CD4-positive, alpha-beta T cell (primary cell): ENCODE measurements at regions not wholly inside any gene's neighbourhood (a gene's known extent, or its start where the extent isn't known, plus 50 kb on each side); places are given as distances from the start of the nearest gene placed in this dataset.

ENCODE experiments used
- ATAC-seq: fragments of 200-7000 bp; cut with Tn5 transposase; one replicate; pipeline ENCODE4 v1.10.0; 2022; ENCODE audit warnings: mild to moderate bottlenecking; ENCODE audit not compliant: poor library complexity
- CTCF ChIA-PET: fragments of 350-600 bp; sonication (Branson Sonifier 250); formaldehyde crosslinking; loops from one replicate; lab custom pipeline; 2021; ENCODE audit warnings: antibody characterized with exemption, inconsistent platforms; lab: Charles Lee
- POLR2A ChIA-PET: fragments of 350-600 bp; sonication (Branson Sonifier 250); formaldehyde crosslinking; loops from one replicate; lab custom pipeline; 2021; ENCODE audit warnings: antibody characterized with exemption, inconsistent platforms; lab: Charles Lee
- DNase-seq, 14 experiments: peaks; one replicate each; pipeline ENCODE4 v3.0.0-alpha.2; 2013 to 2020; ENCODE audit warnings: mixed read lengths in 2 of 14
- H3K27ac ChIP-seq, 2 donors: one replicate each; pipeline versions ENCODE4 v1.5.1 to v1.7.0; 2013; ENCODE audit warnings: low read length in 2 of 2, low read depth in 1 of 2, mild to moderate bottlenecking in 1 of 2
- H3K27me3 ChIP-seq, 2 experiments: 1 replicate in 1 of 2; 2 replicates in 1 of 2; pipeline versions ENCODE4 v1.6.1 to v1.7.0; 2013; ENCODE audit warnings: low read length in 2 of 2, control low read depth in 1 of 2, mild to moderate bottlenecking in 1 of 2, moderate library complexity in 1 of 2; ENCODE audit not compliant: insufficient read depth in 2 of 2, control insufficient read depth in 1 of 2
- H3K36me3 ChIP-seq: one replicate; pipeline ENCODE4 v1.6.1; 2013; ENCODE audit warnings: low read length, control low read depth; ENCODE audit not compliant: insufficient read depth
- H3K4me1 ChIP-seq: one replicate; pipeline ENCODE4 v1.6.1; 2013; ENCODE audit warnings: low read length, control low read depth; ENCODE audit not compliant: insufficient read depth
- H3K4me3 ChIP-seq: one replicate; pipeline ENCODE4 v1.5.1; 2013; ENCODE audit warnings: mild to moderate bottlenecking, low read length, moderate library complexity
- H3K9me3 ChIP-seq, 2 experiments: 1 replicate in 1 of 2; 2 replicates in 1 of 2; pipeline versions ENCODE4 v1.6.1 to v1.7.0; 2013; ENCODE audit warnings: low read length in 2 of 2, mild to moderate bottlenecking in 2 of 2, control low read depth in 1 of 2, moderate library complexity in 1 of 2; ENCODE audit not compliant: control insufficient read depth in 1 of 2, insufficient read depth in 1 of 2
- H3K27ac Mint-ChIP-seq: one replicate; pipeline ENCODE4 v1.8.0; 2020; ENCODE audit warnings: mixed read lengths
- H3K27me3 Mint-ChIP-seq: one replicate; pipeline ENCODE4 v1.8.0; 2021; ENCODE audit warnings: mixed read lengths
- H3K36me3 Mint-ChIP-seq: one replicate; pipeline ENCODE4 v1.8.0; 2021; ENCODE audit warnings: low read depth, mixed read lengths
- H3K4me1 Mint-ChIP-seq: one replicate; pipeline ENCODE4 v1.8.0; 2021; ENCODE audit warnings: low read depth, mixed read lengths
- H3K4me3 Mint-ChIP-seq: one replicate; pipeline ENCODE4 v1.8.0; 2020; ENCODE audit warnings: mild to moderate bottlenecking, mixed read lengths
- H3K9me3 Mint-ChIP-seq: one replicate; pipeline ENCODE4 v1.8.0; 2020; ENCODE audit warnings: mixed read lengths
- CTCF ChIP-seq: fragments of 200-600 bp; IDR thresholded peaks from one replicate; pipeline ENCODE4 v1.8.0; 2022; ENCODE audit warnings: antibody characterized with exemption, mild to moderate bottlenecking
- intact Hi-C, 2 experiments: fragments of 100-400 bp; cut with DNase I in 1 of 2; cut with micrococcal nuclease in 1 of 2; formaldehyde crosslinking; loops; one replicate each; pipeline versions ENCODE4 v1.15.1 to v1.9.0; 2023 to 2025; cut with DNase I, micrococcal nuclease

GRCh38 chr5:23864786-23865185 is 357.4 kb downstream of the PRDM9 start:
- Mint-ChIP-seq H3K27me3 (no peaks in the 10 kb centered on the region), H3K27ac (no peak overlapping the region), H3K4me1 (no peaks in the 10 kb centered on the region), H3K36me3 (no peaks in the 10 kb centered on the region), H3K4me3 (no peak overlapping the region), H3K9me3 (peaks cover 6% of the 10 kb centered on the region)
- no peak for ATAC-seq
- H3K36me3 ChIP-seq: no peaks in the 10 kb centered on the region
- H3K27ac ChIP-seq: no peak overlapping the region
- DNase-seq: no peak
- no peaks in the 10 kb centered on the region for H3K27me3 ChIP-seq
- H3K4me1 ChIP-seq: no peaks in the 10 kb centered on the region
- peaks cover 9 to 22% of the 10 kb centered on the region in 2 experiments for H3K9me3 ChIP-seq
- POLR2A ChIA-PET: no interaction called here
- CTCF ChIA-PET: no interaction called here
- no peak for TF ChIP-seq CTCF
- H3K4me3 ChIP-seq: no peak overlapping the region
- intact Hi-C loops: no loop called here

GRCh38 chr5:23877847-23878246 is 370.4 kb downstream of the PRDM9 start:
- POLR2A ChIA-PET: no interaction called here
- H3K27ac Mint-ChIP-seq: no peak overlapping the region
- no peak for ATAC-seq
- no peak overlapping the region for H3K4me3 ChIP-seq
- no peak for TF ChIP-seq CTCF
- no peak overlapping the region for H3K27ac ChIP-seq
- no peaks in the 10 kb centered on the region for H3K36me3 ChIP-seq
- no peaks in the 10 kb centered on the region for H3K27me3 Mint-ChIP-seq
- no peaks in the 10 kb centered on the region for H3K27me3 ChIP-seq
- H3K36me3 Mint-ChIP-seq: no peaks in the 10 kb centered on the region
- DNase-seq: no peak
- intact Hi-C loops: no loop called here
- H3K9me3 ChIP-seq: peaks cover 0 to 18% of the 10 kb centered on the region in 2 experiments
- CTCF ChIA-PET: no interaction called here
- H3K9me3 Mint-ChIP-seq: peaks cover 6% of the 10 kb centered on the region
- no peaks in the 10 kb centered on the region for H3K4me1 Mint-ChIP-seq
- H3K4me1 ChIP-seq: no peaks in the 10 kb centered on the region
- no peak overlapping the region for H3K4me3 Mint-ChIP-seq

- Mint-ChIP-seq H3K27ac (no peak overlapping the region), H3K36me3 (no peaks in the 10 kb centered on the region), H3K9me3 (peaks cover 4% of the 10 kb centered on the region), H3K4me3 (no peak overlapping the region), H3K27me3 (no peaks in the 10 kb centered on the region), H3K4me1 (no peaks in the 10 kb centered on the region)
- Histone ChIP-seq H3K9me3 (peaks cover 0 to 19% of the 10 kb centered on the region in 2 experiments), H3K4me3 (no peak overlapping the region), H3K27me3 (no peaks in the 10 kb centered on the region), H3K4me1 (no peaks in the 10 kb centered on the region), H3K36me3 (no peaks in the 10 kb centered on the region), H3K27ac (no peak overlapping the region)
- ChIA-PET POLR2A (no interaction called here), CTCF (no interaction called here)
- intact Hi-C loops: no loop called here
- TF ChIP-seq CTCF: no peak
- ATAC-seq: no peak
- DNase-seq: no peak
Measured at GRCh38 chr5:23884405-23885031, 377.1 kb downstream of the PRDM9 start.
